GM12872 (cell line): ENCODE measurements at regions not wholly inside any gene's neighbourhood (a gene's known extent, or its start where the extent isn't known, plus 50 kb on each side); places are given as distances from the start of the nearest gene placed in this dataset.

Experiments
- TF ChIP-seq, protein P1 (sequence below): IDR thresholded peaks from 3 replicates; pipeline ENCODE4 v1.5.1; 2011; ENCODE audit warnings: low read depth, mild to moderate bottlenecking, low read length, moderate library complexity; ENCODE audit not compliant: insufficient read depth

- TF ChIP-seq, protein P1, sequence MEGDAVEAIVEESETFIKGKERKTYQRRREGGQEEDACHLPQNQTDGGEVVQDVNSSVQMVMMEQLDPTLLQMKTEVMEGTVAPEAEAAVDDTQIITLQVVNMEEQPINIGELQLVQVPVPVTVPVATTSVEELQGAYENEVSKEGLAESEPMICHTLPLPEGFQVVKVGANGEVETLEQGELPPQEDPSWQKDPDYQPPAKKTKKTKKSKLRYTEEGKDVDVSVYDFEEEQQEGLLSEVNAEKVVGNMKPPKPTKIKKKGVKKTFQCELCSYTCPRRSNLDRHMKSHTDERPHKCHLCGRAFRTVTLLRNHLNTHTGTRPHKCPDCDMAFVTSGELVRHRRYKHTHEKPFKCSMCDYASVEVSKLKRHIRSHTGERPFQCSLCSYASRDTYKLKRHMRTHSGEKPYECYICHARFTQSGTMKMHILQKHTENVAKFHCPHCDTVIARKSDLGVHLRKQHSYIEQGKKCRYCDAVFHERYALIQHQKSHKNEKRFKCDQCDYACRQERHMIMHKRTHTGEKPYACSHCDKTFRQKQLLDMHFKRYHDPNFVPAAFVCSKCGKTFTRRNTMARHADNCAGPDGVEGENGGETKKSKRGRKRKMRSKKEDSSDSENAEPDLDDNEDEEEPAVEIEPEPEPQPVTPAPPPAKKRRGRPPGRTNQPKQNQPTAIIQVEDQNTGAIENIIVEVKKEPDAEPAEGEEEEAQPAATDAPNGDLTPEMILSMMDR: no peak
Measured at GRCh38 chr3:110419601-110420000, 652.0 kb upstream of the NECTIN3 start.

- TF ChIP-seq, protein P1: no peak
Measured at GRCh38 chr3:110420158-110420641, 651.4 kb upstream of the NECTIN3 start.

- TF ChIP-seq, protein P1: no peak
Measured at GRCh38 chr3:110423276-110423675, 648.3 kb upstream of the NECTIN3 start.

- TF ChIP-seq, protein P1: no peak
Measured at GRCh38 chr3:110430146-110430545, 641.5 kb upstream of the NECTIN3 start.

DNA sequence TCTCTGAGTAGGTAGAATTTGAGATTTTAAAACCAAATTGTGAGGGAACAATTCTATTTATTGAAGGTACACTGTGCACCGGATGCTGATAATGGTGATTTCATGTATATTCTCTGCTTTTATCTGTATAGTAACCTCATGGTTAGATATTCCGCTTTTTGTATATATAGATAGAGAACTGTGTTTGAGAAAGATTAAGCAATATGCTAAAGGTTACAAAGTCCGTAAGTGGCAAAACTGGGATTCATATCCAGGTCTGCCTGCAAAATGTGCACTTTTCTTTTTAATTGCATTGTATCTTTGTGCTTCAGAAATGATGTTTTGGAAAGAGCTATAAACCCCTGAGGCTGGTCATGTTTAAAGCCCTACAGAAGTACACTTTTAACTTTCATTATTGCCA lies 635.4 kb upstream of the NECTIN3 start:
- TF ChIP-seq, protein P1: no peak

DNA sequence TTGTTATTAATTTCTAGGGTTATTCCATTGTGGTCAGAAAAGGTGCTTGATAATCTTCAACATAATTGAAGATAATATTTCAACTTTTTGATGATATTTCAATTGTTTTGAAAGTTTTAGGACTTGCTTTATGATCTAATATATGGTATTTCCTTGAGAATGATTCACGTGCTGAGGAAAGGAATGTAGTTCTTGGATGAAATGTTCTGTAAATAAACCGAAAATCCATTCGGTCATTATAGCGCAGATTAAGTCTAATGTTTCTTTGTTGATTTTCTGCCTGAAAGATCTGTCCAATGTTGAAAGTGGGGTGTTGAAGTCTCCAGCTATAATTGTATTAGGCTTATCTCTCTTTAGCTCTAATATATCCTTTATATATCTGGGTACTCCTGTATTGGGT lies 617.5 kb upstream of the NECTIN3 start:
- TF ChIP-seq, protein P1: no peak

DNA sequence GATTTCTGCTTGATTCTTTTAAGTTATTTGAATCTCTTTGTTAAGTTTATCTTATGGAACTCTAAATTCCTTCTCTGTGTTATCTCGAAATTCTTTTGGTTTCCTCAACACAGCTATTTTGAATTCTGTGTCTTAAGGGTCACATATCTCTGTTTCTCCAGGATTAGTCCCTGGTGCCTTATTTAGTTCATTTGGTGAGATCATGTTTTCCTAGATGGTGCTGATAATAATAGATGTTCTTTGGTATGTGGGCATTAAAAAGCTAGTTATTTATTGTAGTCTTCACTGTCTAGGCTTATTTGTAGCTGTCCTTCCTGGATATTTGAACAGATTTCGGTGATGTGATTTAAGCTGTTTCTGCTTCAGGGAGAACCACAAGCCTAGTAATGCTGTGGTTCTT lies 615.6 kb upstream of the NECTIN3 start:
- TF ChIP-seq, protein P1: no peak
